ENCODE measurements at regions not wholly inside any gene's neighbourhood (a gene's known extent, or its start where the extent isn't known, plus 50 kb on each side); places are given as distances from the start of the nearest gene placed in this dataset.

GRCh38 chr1:95703046-95703445 is 469.0 kb downstream of the RWDD3 start:
- no peak for DNase-seq (ENCODE audit: low spot score in 2 of 2)
- no peak for ATAC-seq
- no peak overlapping the region for H3K27ac Mint-ChIP-seq
- peaks cover 7 to 17% of the 10 kb centered on the region in 2 donors for H3K36me3 Mint-ChIP-seq
- H3K9me3 Mint-ChIP-seq = peaks cover 22 to 28% of the 10 kb centered on the region in 2 donors

GRCh38 chr1:95716097-95716496 is 482.1 kb downstream of the RWDD3 start:
- no peaks in the 10 kb centered on the region for H3K36me3 Mint-ChIP-seq
- no peak overlapping the region for H3K27ac Mint-ChIP-seq
- H3K9me3 Mint-ChIP-seq = peaks cover 0 to 3% of the 10 kb centered on the region in 2 donors
- ATAC-seq (no peak), DNase-seq (ENCODE audit: low spot score in 2 of 2) (no peak)

- H3K9me3 Mint-ChIP-seq = peaks cover 0 to 3% of the 10 kb centered on the region in 2 donors
- H3K36me3 Mint-ChIP-seq = no peaks in the 10 kb centered on the region
- no peak for ATAC-seq
- DNase-seq (ENCODE audit: low spot score in 2 of 2) = no peak
- no peak overlapping the region for H3K27ac Mint-ChIP-seq
These were observed 482.5 kb downstream of the RWDD3 start for GRCh38 chr1:95716550-95716949.

GRCh38 chr1:95723346-95723745 is 489.3 kb downstream of the RWDD3 start:
- H3K36me3 Mint-ChIP-seq = no peaks in the 10 kb centered on the region
- H3K27ac Mint-ChIP-seq = no peak overlapping the region
- peaks cover 4 to 5% of the 10 kb centered on the region in 2 donors for H3K9me3 Mint-ChIP-seq
- no peak for DNase-seq (ENCODE audit: low spot score in 2 of 2)
- no peak for ATAC-seq

GRCh38 chr1:95728841-95729240 is 494.8 kb downstream of the RWDD3 start:
- Mint-ChIP-seq H3K27ac (no peak overlapping the region), H3K9me3 (peaks cover 16 to 18% of the 10 kb centered on the region in 2 donors), H3K36me3 (peaks cover 0 to 7% of the 10 kb centered on the region in 2 donors)
- no peak for ATAC-seq
- no peak for DNase-seq (ENCODE audit: low spot score in 2 of 2)

- DNase-seq (ENCODE audit: low spot score in 2 of 2) (no peak), ATAC-seq (no peak)
- H3K9me3 Mint-ChIP-seq = peaks cover 14 to 18% of the 10 kb centered on the region in 2 donors
- no peak overlapping the region for H3K27ac Mint-ChIP-seq
- peaks cover 0 to 7% of the 10 kb centered on the region in 2 donors for H3K36me3 Mint-ChIP-seq
These were observed 497.0 kb downstream of the RWDD3 start for GRCh38 chr1:95730986-95731385.

- ATAC-seq = no peak
- H3K36me3 Mint-ChIP-seq = peaks cover 0 to 7% of the 10 kb centered on the region in 2 donors
- no peak overlapping the region for H3K27ac Mint-ChIP-seq
- no peak for DNase-seq (ENCODE audit: low spot score in 2 of 2)
- peaks cover 14 to 18% of the 10 kb centered on the region in 2 donors for H3K9me3 Mint-ChIP-seq
These were observed 497.5 kb downstream of the RWDD3 start for GRCh38 chr1:95731466-95731865.

GRCh38 chr1:95733031-95733430 is 499.0 kb downstream of the RWDD3 start:
- DNase-seq (ENCODE audit: low spot score in 2 of 2) = no peak
- no peak overlapping the region for H3K27ac Mint-ChIP-seq
- peaks cover 0 to 7% of the 10 kb centered on the region in 2 donors for H3K36me3 Mint-ChIP-seq
- H3K9me3 Mint-ChIP-seq = peaks cover 13 to 17% of the 10 kb centered on the region in 2 donors
- no peak for ATAC-seq

GRCh38 chr1:95733671-95734070 is 499.7 kb downstream of the RWDD3 start:
- Mint-ChIP-seq H3K36me3 (peaks cover 0 to 7% of the 10 kb centered on the region in 2 donors), H3K27ac (no peak overlapping the region), H3K9me3 (peaks cover 13 to 20% of the 10 kb centered on the region in 2 donors)
- ATAC-seq (no peak), DNase-seq (ENCODE audit: low spot score in 2 of 2) (no peak)

GRCh38 chr1:95734560-95734959 is 500.6 kb downstream of the RWDD3 start:
- peaks cover 0 to 7% of the 10 kb centered on the region in 2 donors for H3K36me3 Mint-ChIP-seq
- peaks cover 13 to 20% of the 10 kb centered on the region in 2 donors for H3K9me3 Mint-ChIP-seq
- DNase-seq (ENCODE audit: low spot score in 2 of 2) (no peak), ATAC-seq (no peak)
- H3K27ac Mint-ChIP-seq = no peak overlapping the region

GRCh38 chr1:95742591-95743089 is 508.6 kb downstream of the RWDD3 start:
- Mint-ChIP-seq H3K9me3 (peaks cover 20 to 25% of the 10 kb centered on the region in 2 donors), H3K36me3 (no peaks in the 10 kb centered on the region), H3K27ac (no peak overlapping the region)
- no peak for ATAC-seq
- no peak for DNase-seq (ENCODE audit: low spot score in 2 of 2)

GRCh38 chr1:95744731-95745130 is 510.7 kb downstream of the RWDD3 start:
- Mint-ChIP-seq H3K36me3 (no peaks in the 10 kb centered on the region), H3K27ac (no peak overlapping the region)

GRCh38 chr1:95752515-95753381 is 518.7 kb downstream of the RWDD3 start:
- Mint-ChIP-seq H3K36me3 (peaks cover 0 to 12% of the 10 kb centered on the region in 2 donors), H3K9me3 (peaks cover 15 to 16% of the 10 kb centered on the region in 2 donors), H3K27ac (no peak overlapping the region)
- ATAC-seq (no peak), DNase-seq (ENCODE audit: low spot score in 2 of 2) (no peak)

More at GRCh38 chr1:95744731-95745130, 510.7 kb downstream of the RWDD3 start:
- ATAC-seq (no peak), DNase-seq (ENCODE audit: low spot score in 2 of 2) (no peak)
- peaks cover 15 to 24% of the 10 kb centered on the region in 2 donors for H3K9me3 Mint-ChIP-seq

GRCh38 chr1:95753382-95754016 is 519.5 kb downstream of the RWDD3 start:
- no peak overlapping the region for H3K27ac Mint-ChIP-seq

GRCh38 chr1:95754412-95754811 is 520.4 kb downstream of the RWDD3 start:
- Mint-ChIP-seq H3K36me3 (peaks cover 0 to 12% of the 10 kb centered on the region in 2 donors), H3K27ac (no peak overlapping the region), H3K9me3 (peaks cover 18% of the 10 kb centered on the region in 2 donors)
- ATAC-seq (no peak), DNase-seq (ENCODE audit: low spot score in 2 of 2) (no peak)

More at GRCh38 chr1:95753382-95754016, 519.5 kb downstream of the RWDD3 start:
- Mint-ChIP-seq H3K36me3 (peaks cover 0 to 12% of the 10 kb centered on the region in 2 donors), H3K9me3 (peaks cover 15 to 16% of the 10 kb centered on the region in 2 donors)
- no peak for ATAC-seq
- no peak for DNase-seq (ENCODE audit: low spot score in 2 of 2)

- DNase-seq (ENCODE audit: low spot score in 2 of 2) (no peak), ATAC-seq (no peak)
- Mint-ChIP-seq H3K36me3 (peaks cover 0 to 7% of the 10 kb centered on the region in 2 donors), H3K27ac (no peak overlapping the region), H3K9me3 (peaks cover 15 to 24% of the 10 kb centered on the region in 2 donors)
These were observed 532.0 kb downstream of the RWDD3 start for GRCh38 chr1:95766036-95766435.

- no peak for ATAC-seq
- H3K27ac Mint-ChIP-seq = no peak overlapping the region
- no peak for DNase-seq (ENCODE audit: low spot score in 2 of 2)
- H3K9me3 Mint-ChIP-seq = peaks cover 18 to 21% of the 10 kb centered on the region in 2 donors
- no peaks in the 10 kb centered on the region for H3K36me3 Mint-ChIP-seq
These were observed 536.6 kb downstream of the RWDD3 start for GRCh38 chr1:95770581-95770980.

Measured in activated naive CD4-positive, alpha-beta T cell treated with anti-CD3 and anti-CD28 coated beads, Interleukin-2, amount 50 U/mL, for 72 hours (primary cell).